ENCODE measurements at regions not wholly inside any gene's neighbourhood (a gene's known extent, or its start where the extent isn't known, plus 50 kb on each side); places are given as distances from the start of the nearest gene placed in this dataset.

- TF ChIP-seq, protein P1, sequence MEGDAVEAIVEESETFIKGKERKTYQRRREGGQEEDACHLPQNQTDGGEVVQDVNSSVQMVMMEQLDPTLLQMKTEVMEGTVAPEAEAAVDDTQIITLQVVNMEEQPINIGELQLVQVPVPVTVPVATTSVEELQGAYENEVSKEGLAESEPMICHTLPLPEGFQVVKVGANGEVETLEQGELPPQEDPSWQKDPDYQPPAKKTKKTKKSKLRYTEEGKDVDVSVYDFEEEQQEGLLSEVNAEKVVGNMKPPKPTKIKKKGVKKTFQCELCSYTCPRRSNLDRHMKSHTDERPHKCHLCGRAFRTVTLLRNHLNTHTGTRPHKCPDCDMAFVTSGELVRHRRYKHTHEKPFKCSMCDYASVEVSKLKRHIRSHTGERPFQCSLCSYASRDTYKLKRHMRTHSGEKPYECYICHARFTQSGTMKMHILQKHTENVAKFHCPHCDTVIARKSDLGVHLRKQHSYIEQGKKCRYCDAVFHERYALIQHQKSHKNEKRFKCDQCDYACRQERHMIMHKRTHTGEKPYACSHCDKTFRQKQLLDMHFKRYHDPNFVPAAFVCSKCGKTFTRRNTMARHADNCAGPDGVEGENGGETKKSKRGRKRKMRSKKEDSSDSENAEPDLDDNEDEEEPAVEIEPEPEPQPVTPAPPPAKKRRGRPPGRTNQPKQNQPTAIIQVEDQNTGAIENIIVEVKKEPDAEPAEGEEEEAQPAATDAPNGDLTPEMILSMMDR (IDR thresholded peaks at IDR 0.05), result no peak
- no peak for TF ChIP-seq POLR2A (IDR thresholded peaks at IDR 0.05)
Observed at GRCh38 chr7:17489961-17490360, 191.5 kb downstream of the AHR start.
